OCI-LY3 (cell line): ENCODE measurements at regions not wholly inside any gene's neighbourhood (a gene's known extent, or its start where the extent isn't known, plus 50 kb on each side); places are given as distances from the start of the nearest gene placed in this dataset.

ENCODE experiments used
- H2AFZ ChIP-seq: fragments of 200-600, 300-600 bp; shearing (Covaris generic); 2 replicates; pipeline ENCODE4 v1.6.0; 2014; ENCODE audit warnings: antibody characterized with exemption, low read depth, low read length
- H3K27ac ChIP-seq: fragments of 200-600, 300-600 bp; sonication (generic); 2 replicates; pipeline ENCODE4 v1.5.1; 2014; ENCODE audit warnings: mild to moderate bottlenecking, low read length, moderate library complexity, mixed read lengths
- H3K27me3 ChIP-seq: fragments of 200-600, 300-600 bp; sonication (generic); 2 replicates; pipeline ENCODE4 v1.6.1; 2014; ENCODE audit warnings: low read depth, low read length, mixed read lengths
- H3K36me3 ChIP-seq: fragments of 200-600, 300-600 bp; sonication (generic); replicated peaks from 2 replicates; pipeline ENCODE3; 2014; ENCODE audit warnings: low read depth, low read length, mixed read lengths
- H3K4me1 ChIP-seq: fragments of 300-600, 200-600 bp; sonication (generic); 2 replicates; pipeline ENCODE4 v1.6.1; 2014; ENCODE audit warnings: low read length, mixed read lengths
- H3K4me2 ChIP-seq: fragments of 200-600, 300-600 bp; sonication (generic); 2 replicates; pipeline ENCODE4 v1.6.1; 2014; ENCODE audit warnings: low read length, mixed read lengths
- H3K4me3 ChIP-seq: fragments of 300-600, 200-600 bp; sonication (generic); 2 replicates; pipeline ENCODE4 v1.5.1; 2014; ENCODE audit warnings: antibody characterized with exemption, mild to moderate bottlenecking, low read length, moderate library complexity
- H3K79me2 ChIP-seq: fragments of 300-600, 200-600 bp; shearing (Covaris generic); 2 replicates; pipeline ENCODE4 v1.6.1; 2014; ENCODE audit warnings: mild to moderate bottlenecking, low read length, mixed read lengths
- H3K9ac ChIP-seq: fragments of 300-600, 200-600 bp; shearing (Covaris generic); 2 replicates; pipeline ENCODE4 v1.6.0; 2014; ENCODE audit warnings: mild to moderate bottlenecking, low read length, moderate library complexity
- H3K9me3 ChIP-seq: fragments of 200-600, 300-600 bp; shearing (Covaris generic); 2 replicates; pipeline ENCODE4 v1.6.1; 2014; ENCODE audit warnings: low read length, mixed read lengths; ENCODE audit not compliant: insufficient read depth
- H4K20me1 ChIP-seq: fragments of 200-600, 300-600 bp; sonication (generic); 2 replicates; pipeline ENCODE4 v1.6.1; 2016; ENCODE audit warnings: low read length, mixed read lengths; ENCODE audit not compliant: insufficient read depth
- EZH2phosphoT487 ChIP-seq: fragments of 200-600 bp; shearing (Covaris generic); IDR thresholded peaks from 2 replicates; pipeline ENCODE4 v1.6.1; 2018; ENCODE audit warnings: antibody characterized with exemption, mixed run types, low read depth
- TF ChIP-seq, protein P1 (sequence below): fragments of 200-600, 300-600 bp; sonication (generic); IDR thresholded peaks from 2 replicates; pipeline ENCODE4 v1.5.1; 2014; ENCODE audit warnings: antibody characterized with exemption, low read length, low read depth

DNA sequence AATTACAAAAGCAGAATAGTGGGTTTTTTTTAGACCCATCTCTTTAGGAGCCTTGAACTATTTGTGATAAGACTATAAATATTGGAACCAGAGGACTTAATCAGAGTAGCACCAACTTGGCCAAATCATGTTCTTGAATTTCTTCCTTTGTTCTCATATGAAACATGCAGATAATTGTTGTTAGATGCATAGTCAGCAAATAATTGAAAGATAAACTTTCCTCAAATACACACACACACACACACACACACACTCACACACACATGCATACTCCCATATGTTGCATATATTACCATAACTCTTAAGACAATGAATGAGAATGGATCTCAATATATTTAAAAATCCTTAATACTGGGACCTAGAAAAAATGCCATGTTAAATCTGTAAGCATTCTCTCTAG is 310.4 kb downstream of the KCNJ2 start:
- no peak overlapping the region for H3K9ac ChIP-seq
- H2AFZ ChIP-seq, result no peak overlapping the region
- H3K4me1 ChIP-seq, result no peaks in the 10 kb centered on the region
- TF ChIP-seq EZH2phosphoT487, result no peak
- TF ChIP-seq, protein P1, sequence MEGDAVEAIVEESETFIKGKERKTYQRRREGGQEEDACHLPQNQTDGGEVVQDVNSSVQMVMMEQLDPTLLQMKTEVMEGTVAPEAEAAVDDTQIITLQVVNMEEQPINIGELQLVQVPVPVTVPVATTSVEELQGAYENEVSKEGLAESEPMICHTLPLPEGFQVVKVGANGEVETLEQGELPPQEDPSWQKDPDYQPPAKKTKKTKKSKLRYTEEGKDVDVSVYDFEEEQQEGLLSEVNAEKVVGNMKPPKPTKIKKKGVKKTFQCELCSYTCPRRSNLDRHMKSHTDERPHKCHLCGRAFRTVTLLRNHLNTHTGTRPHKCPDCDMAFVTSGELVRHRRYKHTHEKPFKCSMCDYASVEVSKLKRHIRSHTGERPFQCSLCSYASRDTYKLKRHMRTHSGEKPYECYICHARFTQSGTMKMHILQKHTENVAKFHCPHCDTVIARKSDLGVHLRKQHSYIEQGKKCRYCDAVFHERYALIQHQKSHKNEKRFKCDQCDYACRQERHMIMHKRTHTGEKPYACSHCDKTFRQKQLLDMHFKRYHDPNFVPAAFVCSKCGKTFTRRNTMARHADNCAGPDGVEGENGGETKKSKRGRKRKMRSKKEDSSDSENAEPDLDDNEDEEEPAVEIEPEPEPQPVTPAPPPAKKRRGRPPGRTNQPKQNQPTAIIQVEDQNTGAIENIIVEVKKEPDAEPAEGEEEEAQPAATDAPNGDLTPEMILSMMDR, result no peak
- no peaks in the 10 kb centered on the region for H4K20me1 ChIP-seq
- H3K27me3 ChIP-seq, result no peaks in the 10 kb centered on the region
- peaks cover 10% of the 10 kb centered on the region; the same call in 1 of the 2 replicates for H3K9me3 ChIP-seq
- H3K27ac ChIP-seq, result no peak overlapping the region
- H3K4me2 ChIP-seq, result no peak overlapping the region
- H3K4me3 ChIP-seq, result no peak overlapping the region
- no peaks in the 10 kb centered on the region for H3K36me3 ChIP-seq
- H3K79me2 ChIP-seq, result no peaks in the 10 kb centered on the region

GRCh38 chr17:70483624-70484023 is 314.3 kb downstream of the KCNJ2 start:
- Histone ChIP-seq H3K4me2 (no peak overlapping the region), H3K27ac (no peak overlapping the region), H3K4me1 (no peaks in the 10 kb centered on the region), H3K27me3 (no peaks in the 10 kb centered on the region), H2AFZ (no peak overlapping the region), H3K79me2 (no peaks in the 10 kb centered on the region), H4K20me1 (no peaks in the 10 kb centered on the region), H3K36me3 (no peaks in the 10 kb centered on the region), H3K9me3 (peaks cover 10% of the 10 kb centered on the region; the same call in 1 of the 2 replicates), H3K9ac (no peak overlapping the region), H3K4me3 (no peak overlapping the region)
- TF ChIP-seq, protein P1, result no peak
- TF ChIP-seq EZH2phosphoT487, result no peak

DNA sequence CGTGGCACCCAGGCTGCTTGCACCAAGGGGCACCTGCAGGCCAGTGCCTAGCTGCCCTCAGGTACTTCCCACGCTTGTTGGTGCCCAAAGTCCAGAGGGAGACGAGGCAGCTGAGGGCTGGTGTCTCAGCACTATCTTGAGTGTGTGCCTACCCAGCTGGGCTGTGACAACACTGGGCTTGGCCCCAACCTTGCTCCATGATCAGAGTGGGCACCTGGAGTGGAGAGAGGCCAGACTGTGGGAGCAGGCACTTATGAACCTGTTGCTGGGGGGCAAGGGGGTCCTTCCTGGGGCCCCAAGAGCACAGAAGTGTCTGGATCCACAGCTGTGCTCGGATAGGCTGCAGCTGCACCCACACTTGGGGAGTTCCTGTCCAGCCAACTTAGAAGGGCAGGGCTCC is 314.7 kb downstream of the KCNJ2 start:
- H3K27ac ChIP-seq, result no peak overlapping the region
- no peaks in the 10 kb centered on the region for H3K36me3 ChIP-seq
- H3K4me3 ChIP-seq, result no peak overlapping the region
- H3K79me2 ChIP-seq, result no peaks in the 10 kb centered on the region
- no peak overlapping the region for H2AFZ ChIP-seq
- no peak overlapping the region for H3K4me2 ChIP-seq
- H3K27me3 ChIP-seq, result no peaks in the 10 kb centered on the region
- H3K9me3 ChIP-seq, result peaks cover 10% of the 10 kb centered on the region; the same call in 1 of the 2 replicates
- H3K4me1 ChIP-seq, result no peaks in the 10 kb centered on the region
- H3K9ac ChIP-seq, result no peak overlapping the region
- H4K20me1 ChIP-seq, result no peaks in the 10 kb centered on the region
- TF ChIP-seq, protein P1, result no peak
- no peak for TF ChIP-seq EZH2phosphoT487

DNA sequence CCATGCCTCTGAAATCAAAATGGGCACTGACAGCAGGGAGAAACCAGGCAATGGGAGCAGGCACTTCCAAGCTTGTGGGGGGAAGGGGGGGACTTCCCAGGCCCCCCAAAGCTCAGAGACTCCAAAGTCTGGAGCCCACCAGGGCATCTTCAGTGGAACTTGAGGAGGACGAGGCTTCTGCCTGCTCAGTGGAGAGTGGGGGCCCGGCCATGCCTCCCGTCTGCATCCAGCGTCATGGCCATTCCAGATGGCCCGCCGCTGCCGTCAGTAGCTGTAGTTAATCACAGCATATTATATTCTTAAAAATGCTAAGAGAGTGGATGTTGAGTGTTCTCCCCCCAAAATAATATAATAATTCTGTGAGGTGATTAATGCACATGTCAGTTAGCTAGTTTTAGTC is 315.2 kb downstream of the KCNJ2 start:
- H3K4me3 ChIP-seq, result no peak overlapping the region
- no peaks in the 10 kb centered on the region for H3K79me2 ChIP-seq
- no peaks in the 10 kb centered on the region for H3K36me3 ChIP-seq
- H3K27me3 ChIP-seq, result no peaks in the 10 kb centered on the region
- H3K27ac ChIP-seq, result no peak overlapping the region
- no peak overlapping the region for H3K9ac ChIP-seq
- no peak overlapping the region for H3K4me2 ChIP-seq
- H3K4me1 ChIP-seq, result no peaks in the 10 kb centered on the region
- no peaks in the 10 kb centered on the region for H4K20me1 ChIP-seq
- H3K9me3 ChIP-seq, result peaks cover 10% of the 10 kb centered on the region; the same call in 1 of the 2 replicates
- H2AFZ ChIP-seq, result no peak overlapping the region
- no peak for TF ChIP-seq EZH2phosphoT487
- TF ChIP-seq, protein P1, result no peak
